HG02588 (cell line): ENCODE measurements at regions not wholly inside any gene's neighbourhood (a gene's known extent, or its start where the extent isn't known, plus 50 kb on each side); places are given as distances from the start of the nearest gene placed in this dataset.
"Not testable (repeated sequence)": the region's sequence is repeated elsewhere in the genome, so short reads cannot be mapped to it uniquely, and the experiment has no call there.

Source experiments
- ATAC-seq: cut with Tn5 transposase; IDR thresholded peaks from one replicate; pipeline ENCODE4 v1.9.1; 2021; ENCODE audit warnings: mild to moderate bottlenecking, moderate library complexity; ENCODE audit not compliant: unreplicated experiment

DNA sequence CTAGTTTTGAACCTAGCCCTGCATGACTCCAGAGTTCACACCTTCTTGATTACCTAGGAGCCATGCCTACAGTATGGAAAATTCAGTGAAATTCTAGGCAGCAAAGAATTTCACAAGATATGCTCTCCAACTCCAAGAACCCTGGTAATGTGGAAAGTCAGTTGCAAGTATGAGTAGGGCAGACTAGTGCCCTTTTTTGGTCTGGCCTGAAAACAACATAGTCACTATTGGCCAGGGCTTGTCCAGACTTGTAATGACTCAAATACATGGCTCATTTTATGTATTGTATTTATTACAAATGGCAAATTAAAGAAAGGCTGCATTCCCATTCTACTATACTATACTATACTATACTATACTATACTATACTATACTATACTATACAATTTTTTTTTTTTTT is 160.4 kb downstream of the ESM1 start:
- ATAC-seq: no peak

DNA sequence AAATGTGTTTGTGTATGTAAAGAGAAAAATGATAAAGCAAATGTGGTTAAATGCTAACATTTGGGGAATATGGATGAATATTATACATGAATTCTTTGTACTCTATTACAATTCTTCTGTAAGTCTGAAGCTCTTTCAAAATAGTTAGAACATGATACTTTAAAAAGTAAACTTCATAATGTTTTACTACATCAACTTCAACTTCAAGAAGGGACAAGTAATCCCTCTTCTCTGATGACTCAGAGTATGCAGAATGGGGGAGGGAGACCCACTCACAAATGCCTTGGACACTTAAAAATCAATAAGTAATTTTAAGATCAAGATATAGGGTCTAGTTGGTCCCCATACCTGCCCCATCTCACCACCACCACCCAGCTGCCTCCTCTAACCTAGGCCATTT is 162.4 kb downstream of the ESM1 start:
- no peak for ATAC-seq

DNA sequence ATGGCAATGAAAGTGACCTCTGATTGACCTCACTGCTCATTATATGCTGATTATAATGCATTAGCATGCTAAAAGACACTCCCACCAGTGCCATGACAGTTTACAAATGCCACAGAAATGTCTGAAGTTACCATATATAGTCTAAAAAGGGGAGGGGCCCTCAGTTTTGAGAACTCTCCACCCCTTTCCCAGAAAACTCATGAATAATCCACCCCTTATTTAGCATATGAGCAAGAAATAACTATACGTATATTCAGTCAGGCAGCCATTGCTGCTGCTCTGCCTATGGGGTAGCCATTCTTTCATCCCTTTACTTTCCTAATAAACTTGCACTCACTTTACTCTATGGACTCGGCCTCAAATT is 163.1 kb downstream of the ESM1 start:
- no peak for ATAC-seq

DNA sequence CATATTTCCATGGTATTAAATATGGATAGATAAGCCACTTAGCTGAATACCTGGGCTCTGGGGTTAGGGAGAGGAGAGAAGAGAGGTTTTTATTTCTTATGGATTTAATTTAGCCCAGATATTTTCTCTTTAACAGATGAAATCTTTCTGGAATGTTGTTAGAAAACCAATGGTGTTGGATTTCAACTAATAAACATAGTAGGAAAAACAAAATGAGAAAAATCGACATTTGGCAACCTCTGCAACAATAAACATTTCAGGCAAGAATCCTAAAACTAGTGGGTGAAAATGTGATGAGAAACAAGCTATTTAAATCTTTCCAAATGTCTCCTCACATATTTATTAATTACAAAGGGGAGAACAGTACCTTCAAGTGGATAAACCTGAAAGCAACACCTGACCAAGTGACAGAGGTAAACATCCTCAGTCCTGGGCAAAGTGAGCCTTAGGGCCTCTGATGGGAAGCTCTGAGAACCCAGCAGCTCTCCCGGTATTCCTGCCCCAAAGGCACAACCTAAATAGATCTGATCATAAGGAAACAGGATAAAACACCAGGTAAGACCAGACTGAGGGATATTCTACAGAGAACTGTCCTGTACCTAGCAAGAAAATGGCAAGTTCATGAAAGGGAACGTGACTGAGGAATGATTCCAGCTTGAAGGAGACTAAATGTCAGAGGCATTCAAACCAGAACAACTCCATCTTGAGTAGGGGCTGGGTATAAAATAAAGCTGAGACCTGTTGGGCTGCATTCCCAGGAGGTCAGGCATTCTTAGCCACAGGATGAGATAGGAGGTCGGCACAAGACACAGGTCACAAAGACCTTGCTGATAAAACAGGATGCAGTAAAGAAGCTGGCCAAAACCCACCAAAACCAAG is 163.7 kb downstream of the ESM1 start:
- no peak for ATAC-seq

DNA sequence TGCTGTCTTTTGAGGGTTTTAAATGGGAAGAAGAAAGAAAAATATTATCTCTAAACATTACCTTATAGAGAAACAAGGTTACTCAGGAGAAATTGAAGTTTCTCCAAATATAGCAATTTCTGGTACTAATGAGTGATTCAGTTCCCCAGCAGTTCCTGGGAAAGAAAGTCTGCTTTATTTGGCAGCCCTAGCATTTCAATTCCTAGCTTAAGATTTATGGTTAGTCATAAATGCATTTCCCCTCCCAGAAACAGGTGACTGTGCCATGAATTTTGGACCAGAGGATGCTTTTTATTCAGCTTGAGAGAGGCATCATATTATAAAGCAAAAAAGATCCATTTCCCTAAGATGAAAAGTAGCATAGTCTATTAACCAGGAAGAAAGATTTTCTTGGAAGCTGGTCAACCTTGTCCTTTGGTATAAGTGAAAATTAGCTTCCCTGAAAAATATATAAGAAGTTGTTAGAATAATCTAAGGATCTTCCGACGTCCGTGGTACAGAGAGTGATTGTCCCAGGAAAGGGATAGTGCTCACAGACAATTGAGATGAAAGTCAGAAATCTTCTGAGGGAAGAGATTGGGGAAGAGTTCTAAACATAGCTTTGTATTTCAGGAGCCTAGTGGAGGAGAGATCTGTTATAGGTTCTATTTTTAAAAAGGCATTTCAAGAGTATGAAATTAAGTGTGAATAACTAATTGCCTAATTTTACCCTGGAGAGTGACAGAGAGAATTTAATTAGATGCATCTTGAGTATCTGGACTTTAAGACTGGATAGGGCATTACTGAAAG is 164.9 kb downstream of the ESM1 start:
- ATAC-seq: no peak

DNA sequence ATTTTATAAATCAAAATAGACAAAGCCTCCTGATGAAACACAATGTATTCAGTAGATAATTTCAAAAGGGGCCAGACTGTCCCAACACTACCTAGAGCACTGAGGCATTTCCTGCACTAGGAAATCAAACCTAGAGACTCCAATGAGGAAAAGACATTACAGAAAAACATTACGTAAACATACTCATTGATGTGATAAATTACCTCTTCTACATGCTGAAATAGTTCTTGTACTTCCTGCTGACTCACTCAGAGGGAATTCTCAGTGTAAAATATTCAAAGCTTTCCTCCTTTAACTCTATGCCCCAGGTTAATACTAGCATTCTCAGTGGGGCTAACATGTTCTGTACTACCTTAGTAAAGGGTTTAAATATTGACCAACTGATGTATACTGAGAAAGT is 178.0 kb downstream of the ESM1 start:
- ATAC-seq: no peak

DNA sequence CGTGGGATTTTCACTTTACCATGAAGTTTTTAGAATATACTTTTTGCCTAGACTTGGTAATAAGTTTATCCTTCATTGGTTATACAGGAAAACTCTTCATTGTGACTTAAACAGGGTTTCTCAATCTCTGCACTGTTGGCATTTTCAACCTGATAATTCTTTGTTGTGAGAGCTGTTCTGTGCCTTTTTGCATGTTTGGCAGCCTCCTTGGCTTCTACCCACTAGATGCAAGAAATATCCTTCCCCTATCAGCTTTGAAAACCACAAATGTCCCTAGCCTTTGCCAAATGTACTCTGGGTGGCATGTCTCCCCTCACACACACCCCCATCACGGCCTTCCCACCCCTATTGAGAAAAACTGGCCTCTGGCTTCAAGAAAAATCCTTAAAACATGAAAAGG is 180.9 kb downstream of the ESM1 start:
- no peak for ATAC-seq

DNA sequence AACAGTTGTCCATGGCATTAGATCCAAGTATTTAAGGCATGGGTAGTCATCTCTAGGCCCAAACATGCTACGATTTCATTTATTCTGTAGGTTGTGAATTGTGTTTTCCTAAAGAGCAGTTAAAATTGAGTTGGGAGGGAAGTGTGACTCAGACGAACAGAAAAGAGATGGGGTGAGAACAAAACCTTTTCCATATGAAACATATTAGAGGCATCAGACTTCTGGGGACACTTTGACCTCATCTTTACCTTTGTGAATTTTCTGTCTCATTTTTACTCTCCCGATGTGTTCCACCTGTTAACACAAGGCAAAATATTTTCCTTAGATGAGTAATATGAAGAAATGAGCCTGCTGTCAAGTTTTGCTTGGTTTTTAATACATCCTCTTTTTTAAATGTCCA is 181.3 kb downstream of the ESM1 start:
- no peak for ATAC-seq

DNA sequence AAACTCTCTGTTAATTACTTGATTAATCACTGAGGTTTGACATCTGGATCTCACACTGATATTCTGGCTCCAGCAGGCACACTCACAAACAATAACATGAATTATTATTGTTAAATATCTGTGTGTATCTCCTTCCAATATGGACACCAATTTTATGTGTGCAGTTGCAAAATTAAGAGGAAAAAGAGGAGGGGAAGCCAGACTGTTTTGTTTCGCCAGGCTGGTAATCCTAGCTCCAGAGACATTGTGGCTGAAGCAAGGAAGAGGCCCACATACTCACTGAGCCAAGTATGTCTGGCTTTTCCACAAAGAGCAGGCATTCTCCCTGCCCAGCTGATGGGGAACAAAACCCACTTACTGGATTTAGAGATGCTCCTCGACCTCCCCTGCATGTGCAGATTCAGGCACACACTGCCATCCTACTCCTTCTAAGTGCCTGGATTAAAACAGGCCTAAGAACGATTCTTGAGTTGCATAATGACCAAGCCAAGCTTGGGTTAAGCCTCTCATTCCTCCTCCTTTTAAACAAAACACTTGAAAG is 181.9 kb downstream of the ESM1 start:
- ATAC-seq: no peak

DNA sequence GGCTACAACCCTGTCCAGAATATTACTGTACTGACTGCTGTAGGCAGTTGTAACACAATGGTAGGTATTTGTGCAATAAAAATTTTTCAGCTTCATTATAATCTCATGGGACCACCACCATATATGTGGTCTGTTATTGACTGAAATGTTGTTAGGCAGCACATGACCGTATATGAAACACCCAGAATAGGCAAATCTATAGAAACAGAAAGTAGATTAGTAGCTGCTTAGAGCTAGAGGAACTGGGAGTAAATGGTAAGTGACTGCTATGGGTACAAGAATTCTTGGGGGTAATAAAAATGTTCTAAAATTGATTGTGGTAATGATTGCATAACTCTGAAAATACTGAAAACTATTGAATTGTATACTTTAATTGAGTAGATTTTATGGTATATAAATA is 185.7 kb downstream of the ESM1 start:
- ATAC-seq: peak; percentile 57

DNA sequence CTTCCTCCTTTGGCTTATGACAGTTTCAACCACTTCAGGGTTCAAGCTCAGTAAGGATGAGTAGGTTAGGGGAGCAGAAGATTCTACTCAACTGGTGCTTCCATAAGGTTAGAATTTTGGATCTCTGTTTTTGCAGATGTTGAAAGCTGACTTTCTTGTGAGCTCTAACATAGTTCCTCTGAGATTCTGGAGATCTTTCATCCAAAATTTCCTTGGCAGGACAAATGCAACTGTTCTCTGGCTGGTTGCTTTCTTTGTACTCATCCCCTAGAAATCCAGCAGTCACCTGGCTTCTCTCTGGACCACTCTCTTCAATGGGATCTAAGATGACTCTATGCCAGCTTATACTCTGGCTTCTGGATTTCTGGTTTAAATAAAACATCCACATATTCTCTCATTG is 189.6 kb downstream of the ESM1 start:
- ATAC-seq: no peak

DNA sequence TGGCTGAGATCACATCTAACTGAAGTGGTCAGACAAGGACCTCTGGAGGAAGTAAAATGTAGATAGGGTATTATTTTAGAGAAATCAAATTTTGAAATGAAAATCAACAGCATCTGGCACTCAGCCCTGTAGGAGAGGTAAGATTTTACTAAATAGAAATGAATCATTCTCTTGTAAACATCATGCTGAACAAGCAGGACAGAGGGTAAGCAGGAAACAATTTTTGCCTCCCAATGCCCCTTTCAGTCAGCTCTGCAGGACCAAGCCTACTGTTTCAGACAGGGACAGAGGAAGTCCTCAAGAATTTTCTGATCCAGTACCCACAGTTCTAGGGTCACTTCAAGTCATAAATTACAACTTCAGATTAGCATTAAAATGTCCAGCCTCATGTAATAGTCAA is 190.1 kb downstream of the ESM1 start:
- ATAC-seq: no peak

DNA sequence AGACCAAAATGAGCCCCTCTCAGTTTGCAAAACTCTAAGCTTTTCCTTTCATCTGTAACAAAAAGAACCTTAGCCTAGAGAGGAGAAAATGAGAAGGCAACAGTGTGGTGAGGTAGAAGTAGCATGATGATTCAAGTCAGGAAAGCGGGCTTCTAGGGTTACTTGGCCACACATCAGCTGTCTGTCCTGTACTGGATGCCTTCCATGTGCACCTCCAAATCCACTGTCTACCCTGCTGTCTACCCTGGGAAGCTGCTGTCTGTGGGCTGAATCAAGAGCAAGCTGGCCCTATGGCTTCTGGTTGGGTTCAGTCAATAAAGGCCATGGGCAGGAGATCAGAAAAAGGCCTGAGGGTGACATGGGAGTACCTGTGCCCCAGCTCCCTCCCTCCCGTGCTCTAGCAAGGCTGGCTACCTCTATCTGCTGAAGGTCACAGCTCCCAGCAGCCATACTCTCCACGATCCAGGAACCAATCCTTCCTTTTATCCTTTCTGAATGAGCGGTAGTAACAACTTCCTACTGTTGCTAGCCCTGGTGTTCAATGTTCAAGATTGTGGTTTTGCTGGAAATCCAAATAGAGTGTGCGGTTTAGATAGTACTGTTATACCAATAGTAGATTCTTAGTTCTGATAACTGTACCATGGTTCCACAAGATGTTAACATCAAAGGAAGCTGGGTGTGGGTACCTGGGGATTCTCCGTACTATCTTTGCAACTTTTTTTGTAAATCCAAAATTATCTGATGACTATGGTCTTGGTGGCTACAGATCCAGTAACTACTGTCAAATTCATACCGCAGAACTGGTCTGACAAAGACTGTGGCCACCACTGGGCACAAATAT is 191.0 kb downstream of the ESM1 start:
- ATAC-seq: no peak

DNA sequence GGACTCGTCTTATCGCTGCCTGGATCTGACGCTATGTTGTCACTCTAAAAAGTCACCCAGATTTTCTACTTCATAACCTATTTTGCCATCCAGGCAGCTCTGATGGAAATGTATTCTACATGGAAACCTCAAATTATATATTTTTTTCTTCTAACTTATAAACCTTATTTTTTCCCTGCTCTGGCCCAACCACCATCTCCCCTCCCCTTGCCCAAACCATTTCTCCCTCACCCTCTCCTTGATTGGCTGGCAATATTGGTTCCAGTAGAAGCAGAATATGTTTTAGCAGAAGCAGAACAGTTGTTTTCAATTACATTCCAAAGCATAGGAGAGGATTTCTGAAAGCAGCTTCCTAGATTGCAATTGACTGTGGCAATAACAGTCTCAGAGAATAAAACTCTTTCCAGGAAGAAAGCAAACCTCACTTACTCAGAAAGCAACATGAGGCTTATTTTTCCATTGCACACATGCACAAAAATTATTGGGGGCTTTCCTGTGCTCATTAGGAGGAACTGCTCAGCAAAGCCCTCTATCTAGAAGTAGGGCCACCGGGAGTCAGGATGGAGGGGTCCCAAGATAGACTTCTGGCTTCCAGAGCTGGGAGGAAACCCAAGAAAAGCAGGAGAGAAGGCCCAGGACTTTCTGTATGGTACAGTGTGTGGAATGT is 191.8 kb downstream of the ESM1 start:
- ATAC-seq: no peak

DNA sequence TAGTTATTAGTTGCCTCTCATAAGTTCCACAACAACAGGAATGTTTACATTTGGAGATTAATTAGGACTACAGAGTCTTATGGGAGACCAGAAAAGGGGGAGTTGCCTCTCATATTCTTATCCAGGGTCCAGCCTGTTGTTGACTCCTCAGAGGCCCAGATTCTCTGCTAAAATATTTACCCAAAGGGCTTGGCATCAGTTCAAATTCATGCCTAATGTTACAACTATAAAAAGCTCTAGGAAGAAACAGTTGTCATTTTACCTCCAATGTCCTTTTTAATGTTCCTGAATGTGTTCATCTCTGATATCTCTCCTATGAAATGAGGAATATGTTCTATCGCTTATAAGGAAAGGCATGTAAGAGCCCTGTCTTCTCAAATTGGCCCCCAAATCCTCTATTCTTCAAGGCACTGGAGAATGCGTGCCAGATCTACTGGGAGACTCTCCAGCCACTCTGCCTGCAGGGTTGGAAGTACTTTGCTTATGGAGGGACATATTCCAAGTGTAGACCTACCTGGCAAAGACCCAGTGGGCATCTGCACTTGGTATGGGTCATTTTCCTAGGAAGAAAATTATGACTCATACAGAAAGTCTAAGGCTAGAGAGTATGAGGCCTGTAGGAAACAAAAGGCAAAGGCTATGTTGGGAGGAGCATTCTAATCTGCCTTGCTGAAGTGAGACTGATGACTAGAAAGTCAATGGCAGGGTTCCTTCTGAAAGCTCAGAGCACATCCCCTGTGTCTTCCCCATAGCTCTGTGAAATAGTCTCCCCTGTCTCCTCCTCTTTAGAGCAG is 192.6 kb downstream of the ESM1 start:
- no peak for ATAC-seq

DNA sequence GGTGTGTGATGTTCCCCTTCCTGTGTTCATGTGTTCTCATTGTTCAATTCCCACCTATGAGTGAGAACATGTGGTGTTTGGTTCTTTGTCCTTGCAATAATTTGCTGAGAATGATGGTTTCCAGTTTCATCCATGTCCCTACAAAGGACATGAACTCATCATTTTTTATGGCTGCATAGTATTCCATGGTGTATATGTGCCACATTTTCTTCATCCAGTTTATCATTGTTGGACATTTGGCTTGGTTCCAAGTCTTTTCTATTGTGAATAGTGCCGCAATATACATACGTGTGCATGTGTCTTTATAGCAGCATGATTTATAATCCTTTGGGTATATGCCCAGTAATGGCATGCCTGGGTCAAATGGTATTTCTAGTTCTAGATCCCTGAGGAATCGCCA is 197.5 kb downstream of the ESM1 start:
- ATAC-seq: not testable (repeated sequence)

DNA sequence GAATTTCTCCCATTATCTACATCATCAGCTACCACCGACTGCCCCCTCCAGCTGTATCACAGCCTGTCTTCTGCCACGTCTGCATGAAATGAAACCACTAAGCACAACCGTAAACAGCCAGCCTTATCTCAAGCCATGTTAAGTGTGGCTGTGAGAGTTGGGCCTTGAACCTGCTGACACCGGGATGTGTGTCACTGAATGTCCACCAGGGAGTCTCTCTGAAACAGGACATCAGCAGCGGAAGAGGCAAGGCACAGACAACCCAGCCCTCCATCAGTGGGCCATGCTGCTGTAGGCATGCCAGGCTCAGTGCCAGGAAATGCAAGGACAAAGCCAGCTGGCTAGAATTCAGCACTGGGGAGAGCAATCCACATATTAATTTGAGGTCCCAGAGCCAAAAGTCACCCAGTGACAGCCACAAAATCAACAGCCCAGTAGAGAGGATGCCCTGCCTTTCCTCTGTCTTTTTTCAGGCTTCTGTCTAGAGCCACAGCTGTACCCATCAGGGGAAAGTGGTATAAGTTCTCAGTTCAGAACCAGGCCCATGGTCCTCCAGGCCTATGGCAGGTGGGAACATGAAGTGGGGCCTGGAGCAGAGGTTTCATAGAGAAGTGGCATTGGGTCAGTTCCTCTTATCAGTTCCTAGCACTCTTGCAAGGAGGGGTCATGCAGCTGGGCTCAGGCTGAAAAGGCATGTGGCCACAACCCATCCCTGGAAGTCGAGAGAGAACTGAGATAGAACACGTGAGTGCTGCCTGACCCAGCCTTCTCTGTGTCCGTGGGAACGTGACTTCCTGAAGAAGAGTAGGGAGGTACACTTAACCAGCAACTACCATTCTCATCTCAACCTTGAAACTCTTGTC is 199.4 kb downstream of the ESM1 start:
- peak; percentile 89 for ATAC-seq

DNA sequence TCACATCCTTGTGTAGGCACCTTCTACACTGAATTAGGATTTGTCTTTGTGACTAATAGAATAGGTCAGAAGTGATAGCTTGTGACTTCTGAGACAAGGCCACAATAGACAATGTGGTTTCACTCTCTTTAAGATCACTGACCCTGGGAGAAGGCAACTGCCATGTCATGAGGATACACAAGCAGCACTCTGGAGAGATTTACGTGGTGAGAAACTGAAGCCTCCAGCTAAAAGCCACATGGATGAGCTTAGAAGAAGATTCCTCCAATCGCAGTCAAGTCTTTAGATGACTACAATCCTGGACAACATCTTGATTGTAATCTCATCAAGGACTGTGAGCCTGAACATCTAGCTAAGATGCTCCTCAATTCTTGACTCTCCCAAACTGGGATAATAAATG is 206.6 kb downstream of the ESM1 start:
- ATAC-seq: no peak

DNA sequence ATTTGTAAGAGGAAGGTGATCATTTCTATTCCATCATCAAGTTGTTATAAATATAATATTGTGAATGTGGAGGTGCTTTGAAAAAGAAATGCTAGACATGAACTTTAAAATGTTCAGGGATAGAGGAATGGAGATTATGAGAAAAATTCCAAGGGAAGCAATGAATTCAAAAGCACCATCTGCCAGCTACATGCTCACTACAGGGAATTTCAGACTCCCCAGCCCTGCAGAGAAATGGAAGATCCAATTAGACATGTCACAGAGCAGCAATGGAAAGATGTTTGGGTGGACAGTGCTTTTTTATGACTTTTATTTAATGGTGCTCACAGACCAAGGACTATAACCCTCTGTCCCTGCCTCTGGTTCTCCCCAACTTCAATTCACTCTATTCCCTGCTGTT is 209.7 kb downstream of the ESM1 start:
- ATAC-seq: no peak
